ENCODE measurements at regions not wholly inside any gene's neighbourhood (a gene's known extent, or its start where the extent isn't known, plus 50 kb on each side); places are given as distances from the start of the nearest gene placed in this dataset.
"Not testable (repeated sequence)": the region's sequence is repeated elsewhere in the genome, so short reads cannot be mapped to it uniquely, and the experiment has no call there.

- no peak for DNase-seq
These were observed 53.8 kb downstream of the ADRB2 start for GRCh38 chr5:148880197-148880596.

GRCh38 chr5:148880696-148881095 lies 54.3 kb downstream of the ADRB2 start:
- no peak for DNase-seq

- no peak for DNase-seq
These were observed 55.9 kb downstream of the ADRB2 start for GRCh38 chr5:148882332-148882731.

GRCh38 chr5:148884339-148885020 lies 58.1 kb downstream of the ADRB2 start:
- DNase-seq: no peak

GRCh38 chr5:148887123-148887881 lies 60.9 kb downstream of the ADRB2 start:
- no peak for DNase-seq

- DNase-seq: not testable (repeated sequence)
These were observed 63.5 kb downstream of the ADRB2 start for GRCh38 chr5:148889936-148890335.

- not testable (repeated sequence) for DNase-seq
These were observed 69.0 kb downstream of the ADRB2 start for GRCh38 chr5:148895441-148895840.

GRCh38 chr5:148897842-148898241 lies 71.4 kb downstream of the ADRB2 start:
- DNase-seq: no peak

- DNase-seq: no peak
These were observed 72.1 kb downstream of the ADRB2 start for GRCh38 chr5:148898413-148899075.

GRCh38 chr5:148899993-148900392 lies 73.6 kb downstream of the ADRB2 start:
- no peak for DNase-seq

GRCh38 chr5:148902478-148902877 lies 76.1 kb downstream of the ADRB2 start:
- no peak for DNase-seq

- DNase-seq: no peak
These were observed 77.2 kb downstream of the ADRB2 start for GRCh38 chr5:148903587-148903986.

GRCh38 chr5:148904440-148904839 lies 78.0 kb downstream of the ADRB2 start:
- no peak for DNase-seq

GRCh38 chr5:148905541-148905940 lies 79.1 kb downstream of the ADRB2 start:
- no peak for DNase-seq

- DNase-seq: no peak
These were observed 80.6 kb downstream of the ADRB2 start for GRCh38 chr5:148906968-148907367.

GRCh38 chr5:148909040-148909439 lies 82.6 kb downstream of the ADRB2 start:
- no peak for DNase-seq

- DNase-seq: no peak
These were observed 83.4 kb downstream of the ADRB2 start for GRCh38 chr5:148909766-148910165.

GRCh38 chr5:148910216-148910615 lies 83.8 kb downstream of the ADRB2 start:
- DNase-seq: no peak

GRCh38 chr5:148910686-148911361 lies 84.4 kb downstream of the ADRB2 start:
- no peak for DNase-seq

GRCh38 chr5:148911386-148911785 lies 85.0 kb downstream of the ADRB2 start:
- DNase-seq: no peak

GRCh38 chr5:148912146-148912545 lies 85.7 kb downstream of the ADRB2 start:
- DNase-seq: no peak

GRCh38 chr5:148912714-148913398 lies 86.4 kb downstream of the ADRB2 start:
- DNase-seq: no peak

- DNase-seq: no peak
These were observed 87.1 kb downstream of the ADRB2 start for GRCh38 chr5:148913493-148913892.
